ENCODE measurements at regions not wholly inside any gene's neighbourhood (a gene's known extent, or its start where the extent isn't known, plus 50 kb on each side); places are given as distances from the start of the nearest gene placed in this dataset.

DNA sequence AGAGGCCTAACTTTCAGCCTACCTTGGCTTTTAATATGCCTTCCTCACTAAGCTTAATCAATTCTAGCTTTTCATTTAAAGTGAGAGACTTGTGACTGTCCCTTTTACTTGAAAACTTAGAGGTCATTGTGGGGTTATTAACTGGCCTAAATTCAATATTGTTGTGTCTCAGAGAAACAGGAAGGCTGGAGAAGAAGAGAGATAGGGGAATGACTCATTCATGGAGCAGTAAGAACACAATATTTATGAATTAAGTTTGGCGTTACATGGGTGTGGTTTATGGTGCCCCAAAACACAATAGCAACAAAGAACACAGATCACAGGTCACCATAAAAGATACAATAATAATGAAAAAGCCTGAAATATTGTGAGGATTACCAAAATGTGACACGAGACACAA, 612.1 kb downstream of the TBC1D4 start:
- TF ChIP-seq, protein P1, sequence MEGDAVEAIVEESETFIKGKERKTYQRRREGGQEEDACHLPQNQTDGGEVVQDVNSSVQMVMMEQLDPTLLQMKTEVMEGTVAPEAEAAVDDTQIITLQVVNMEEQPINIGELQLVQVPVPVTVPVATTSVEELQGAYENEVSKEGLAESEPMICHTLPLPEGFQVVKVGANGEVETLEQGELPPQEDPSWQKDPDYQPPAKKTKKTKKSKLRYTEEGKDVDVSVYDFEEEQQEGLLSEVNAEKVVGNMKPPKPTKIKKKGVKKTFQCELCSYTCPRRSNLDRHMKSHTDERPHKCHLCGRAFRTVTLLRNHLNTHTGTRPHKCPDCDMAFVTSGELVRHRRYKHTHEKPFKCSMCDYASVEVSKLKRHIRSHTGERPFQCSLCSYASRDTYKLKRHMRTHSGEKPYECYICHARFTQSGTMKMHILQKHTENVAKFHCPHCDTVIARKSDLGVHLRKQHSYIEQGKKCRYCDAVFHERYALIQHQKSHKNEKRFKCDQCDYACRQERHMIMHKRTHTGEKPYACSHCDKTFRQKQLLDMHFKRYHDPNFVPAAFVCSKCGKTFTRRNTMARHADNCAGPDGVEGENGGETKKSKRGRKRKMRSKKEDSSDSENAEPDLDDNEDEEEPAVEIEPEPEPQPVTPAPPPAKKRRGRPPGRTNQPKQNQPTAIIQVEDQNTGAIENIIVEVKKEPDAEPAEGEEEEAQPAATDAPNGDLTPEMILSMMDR (IDR thresholded peaks at IDR 0.05; ENCODE audit: low read depth, low read length), result no peak
- TF ChIP-seq POLR2A (IDR thresholded peaks at IDR 0.05; ENCODE audit: extremely low read depth, insufficient read length), result no peak

All from NB4 (cell line).